OCI-LY1 (cell line): ENCODE measurements at regions not wholly inside any gene's neighbourhood (a gene's known extent, or its start where the extent isn't known, plus 50 kb on each side); places are given as distances from the start of the nearest gene placed in this dataset.

ENCODE experiments used
- CTCF ChIP-seq: fragments of 200-600 bp; sonication (generic), shearing (Covaris generic); IDR thresholded peaks from 2 replicates; pipeline ENCODE4 v1.5.1; 2017; ENCODE audit warnings: mild to moderate bottlenecking, antibody characterized with exemption, low read length, moderate library complexity, mixed read lengths
- EZH2 ChIP-seq: fragments of 200-600 bp; sonication (generic), shearing (Covaris generic); IDR thresholded peaks from 2 replicates; pipeline ENCODE4 v1.8.0; 2017; ENCODE audit warnings: borderline replicate concordance, mixed run types, mild to moderate bottlenecking, antibody characterized with exemption, low read length, moderate library complexity, mixed read lengths

GRCh38 chr10:123240250-123240649, 86.0 kb downstream of the BUB3 start:
- TF ChIP-seq EZH2 (no peak), CTCF (no peak)
